SK-N-MC (cell line): ENCODE measurements at regions not wholly inside any gene's neighbourhood (a gene's known extent, or its start where the extent isn't known, plus 50 kb on each side); places are given as distances from the start of the nearest gene placed in this dataset.
"Not testable (repeated sequence)": the region's sequence is repeated elsewhere in the genome, so short reads cannot be mapped to it uniquely, and the experiment has no call there.

ENCODE experiments used
- EZH2 ChIP-seq: fragments of 200-600 bp; sonication (generic); IDR thresholded peaks from one replicate; pipeline ENCODE4 v1.6.1; 2017; ENCODE audit warnings: antibody characterized with exemption
- POLR2AphosphoS5 ChIP-seq: IDR thresholded peaks from 2 replicates; pipeline ENCODE4 v1.6.1; 2012; ENCODE audit warnings: mild to moderate bottlenecking, low read depth, low read length, borderline replicate concordance

GRCh38 chr15:20472983-20473382 lies 68.6 kb downstream of the GOLGA6L6 start:
- not testable (repeated sequence) for TF ChIP-seq POLR2AphosphoS5, EZH2
